ENCODE measurements at regions not wholly inside any gene's neighbourhood (a gene's known extent, or its start where the extent isn't known, plus 50 kb on each side); places are given as distances from the start of the nearest gene placed in this dataset.
"Not testable (repeated sequence)": the region's sequence is repeated elsewhere in the genome, so short reads cannot be mapped to it uniquely, and the experiment has no call there.

- DNase-seq (ENCODE audit: extremely low spot score) = peak; percentile 72
- TF ChIP-seq CTCF (IDR thresholded peaks at IDR 0.05; ENCODE audit: control extremely low read depth, extremely low read depth, low read depth, missing control alignments) = peak; percentile 100
- ChIA-PET CTCF (interaction anchor here (0.6 to 6.1 kb wide), 25 partner anchors 9 to 644 kb away, joined by 3 to 53 read pairs (median 4); partner anchors contain the start of gene BARX2), POLR2A (no interaction called here)
Measured at GRCh38 chr11:129750343-129751292, 65.0 kb upstream of the TMEM45B start.

GRCh38 chr11:129751511-129751910, 64.1 kb upstream of the TMEM45B start:
- ChIA-PET CTCF (interaction anchor here (0.6 to 6.1 kb wide), 11 partner anchors 9 to 636 kb away, joined by 3 to 53 read pairs (median 4); partner anchors contain the start of gene BARX2), POLR2A (no interaction called here)
- DNase-seq (ENCODE audit: extremely low spot score) = no peak
- TF ChIP-seq CTCF (IDR thresholded peaks at IDR 0.05; ENCODE audit: control extremely low read depth, extremely low read depth, low read depth, missing control alignments) = no peak

- POLR2A ChIA-PET; DNase-seq (ENCODE audit: extremely low spot score): not testable (repeated sequence)
- CTCF ChIA-PET = interaction anchor here (0.9 kb wide), 1 partner anchor 13 kb away, joined by 3 read pairs; no protein-coding TSS in a partner anchor
Measured at GRCh38 chr11:129763569-129763968, 52.1 kb upstream of the TMEM45B start.

GRCh38 chr11:129764204-129764603, 51.4 kb upstream of the TMEM45B start:
- CTCF ChIA-PET = interaction anchor here (0.9 kb wide), 1 partner anchor 13 kb away, joined by 3 read pairs; no protein-coding TSS in a partner anchor
- POLR2A ChIA-PET; DNase-seq (ENCODE audit: extremely low spot score): not testable (repeated sequence)
